KBM-7 (cell line): ENCODE measurements at regions not wholly inside any gene's neighbourhood (a gene's known extent, or its start where the extent isn't known, plus 50 kb on each side); places are given as distances from the start of the nearest gene placed in this dataset.
"Not testable (repeated sequence)": the region's sequence is repeated elsewhere in the genome, so short reads cannot be mapped to it uniquely, and the experiment has no call there.

Source experiments
- DNase-seq: peaks from one replicate; pipeline ENCODE4 v3.0.0-alpha.2; 2015
- in situ Hi-C: fragments of 300-500 bp; cut with MboI; formaldehyde crosslinking; loops from 2 replicates; pipeline ENCODE4 v1.14.3; 2020; ENCODE audit warnings: low sequenced_read_pairs, low pct_unique_long_range_greater_than_20kb, mixed read lengths

- DNase-seq, result no peak
- in situ Hi-C loops, result no loop called here
Measured at GRCh38 chr1:105337420-105337819, 1587.7 kb downstream of the AMY1C start.

- in situ Hi-C loops, result no loop called here
- no peak for DNase-seq
Measured at GRCh38 chr1:105343317-105343716, 1593.6 kb downstream of the AMY1C start.

GRCh38 chr1:105359457-105359856 is 1609.8 kb downstream of the AMY1C start:
- in situ Hi-C loops, result no loop called here

GRCh38 chr1:105362438-105362837 is 1612.7 kb downstream of the AMY1C start:
- in situ Hi-C loops, result no loop called here
- no peak for DNase-seq

More at GRCh38 chr1:105359457-105359856, 1609.8 kb downstream of the AMY1C start:
- DNase-seq, result no peak

GRCh38 chr1:105368446-105368845 is 1618.7 kb downstream of the AMY1C start:
- DNase-seq, result no peak
- in situ Hi-C loops, result no loop called here

GRCh38 chr1:105373681-105374080 is 1624.0 kb downstream of the AMY1C start:
- in situ Hi-C loops, result no loop called here
- no peak for DNase-seq

- in situ Hi-C loops, result no loop called here
- no peak for DNase-seq
Measured at GRCh38 chr1:105386489-105386888, 1636.8 kb downstream of the AMY1C start.

- in situ Hi-C loops, result no loop called here
- DNase-seq, result no peak
Measured at GRCh38 chr1:105396001-105396400, 1646.3 kb downstream of the AMY1C start.

GRCh38 chr1:105398909-105399308 is 1649.2 kb downstream of the AMY1C start:
- no peak for DNase-seq
- in situ Hi-C loops, result no loop called here

GRCh38 chr1:105399716-105400115 is 1650.0 kb downstream of the AMY1C start:
- in situ Hi-C loops, result no loop called here
- DNase-seq, result no peak

- in situ Hi-C loops, result no loop called here
- no peak for DNase-seq
Measured at GRCh38 chr1:105416261-105416660, 1640.2 kb upstream of the PRMT6 start.

GRCh38 chr1:105419030-105419429 is 1637.4 kb upstream of the PRMT6 start:
- DNase-seq, result no peak
- in situ Hi-C loops, result no loop called here

GRCh38 chr1:105427543-105427942 is 1628.9 kb upstream of the PRMT6 start:
- peak; percentile 76 for DNase-seq
- in situ Hi-C loops, result no loop called here

GRCh38 chr1:105436589-105437259 is 1619.8 kb upstream of the PRMT6 start:
- DNase-seq, result no peak

GRCh38 chr1:105437847-105438246 is 1618.6 kb upstream of the PRMT6 start:
- no peak for DNase-seq
- in situ Hi-C loops, result no loop called here

More at GRCh38 chr1:105436589-105437259, 1619.8 kb upstream of the PRMT6 start:
- in situ Hi-C loops, result no loop called here

GRCh38 chr1:105442901-105443300 is 1613.6 kb upstream of the PRMT6 start:
- no peak for DNase-seq
- in situ Hi-C loops, result no loop called here

- DNase-seq, result no peak
- in situ Hi-C loops, result no loop called here
Measured at GRCh38 chr1:105459759-105460158, 1596.7 kb upstream of the PRMT6 start.

GRCh38 chr1:105462308-105462707 is 1594.2 kb upstream of the PRMT6 start:
- in situ Hi-C loops, result no loop called here
- DNase-seq, result no peak

GRCh38 chr1:105467549-105467948 is 1588.9 kb upstream of the PRMT6 start:
- no peak for DNase-seq
- in situ Hi-C loops, result no loop called here

- DNase-seq, in situ Hi-C loops: not testable (repeated sequence)
Measured at GRCh38 chr1:105470541-105470940, 1585.9 kb upstream of the PRMT6 start.

- no peak for DNase-seq
- in situ Hi-C loops, result no loop called here
Measured at GRCh38 chr1:105483436-105483835, 1573.0 kb upstream of the PRMT6 start.
